Suprapubic skin (tissue), 3 donors: ENCODE measurements at regions not wholly inside any gene's neighbourhood (a gene's known extent, or its start where the extent isn't known, plus 50 kb on each side); places are given as distances from the start of the nearest gene placed in this dataset.

Experiments
- POLR2A ChIP-seq, 2 donors: fragments of 450-650 bp; IDR thresholded peaks; one replicate each; pipeline ENCODE4 v1.6.1; 2017; ENCODE audit warnings: antibody characterized with exemption in 2 of 2, mild to moderate bottlenecking in 2 of 2, moderate library complexity in 2 of 2
- TF ChIP-seq, protein P1 (sequence below), 2 donors: fragments of 200-600 bp in 1 of 2; fragments of 450-650 bp in 1 of 2; sonication (generic) in 1 of 2; IDR thresholded peaks; one replicate each; pipeline ENCODE4 v1.5.1; 2016 to 2019; ENCODE audit warnings: antibody characterized with exemption in 2 of 2, mild to moderate bottlenecking in 1 of 2, moderate library complexity in 1 of 2

GRCh38 chr4:74540193-74540592 is 95.3 kb downstream of the AREG start:
- TF ChIP-seq, protein P1, sequence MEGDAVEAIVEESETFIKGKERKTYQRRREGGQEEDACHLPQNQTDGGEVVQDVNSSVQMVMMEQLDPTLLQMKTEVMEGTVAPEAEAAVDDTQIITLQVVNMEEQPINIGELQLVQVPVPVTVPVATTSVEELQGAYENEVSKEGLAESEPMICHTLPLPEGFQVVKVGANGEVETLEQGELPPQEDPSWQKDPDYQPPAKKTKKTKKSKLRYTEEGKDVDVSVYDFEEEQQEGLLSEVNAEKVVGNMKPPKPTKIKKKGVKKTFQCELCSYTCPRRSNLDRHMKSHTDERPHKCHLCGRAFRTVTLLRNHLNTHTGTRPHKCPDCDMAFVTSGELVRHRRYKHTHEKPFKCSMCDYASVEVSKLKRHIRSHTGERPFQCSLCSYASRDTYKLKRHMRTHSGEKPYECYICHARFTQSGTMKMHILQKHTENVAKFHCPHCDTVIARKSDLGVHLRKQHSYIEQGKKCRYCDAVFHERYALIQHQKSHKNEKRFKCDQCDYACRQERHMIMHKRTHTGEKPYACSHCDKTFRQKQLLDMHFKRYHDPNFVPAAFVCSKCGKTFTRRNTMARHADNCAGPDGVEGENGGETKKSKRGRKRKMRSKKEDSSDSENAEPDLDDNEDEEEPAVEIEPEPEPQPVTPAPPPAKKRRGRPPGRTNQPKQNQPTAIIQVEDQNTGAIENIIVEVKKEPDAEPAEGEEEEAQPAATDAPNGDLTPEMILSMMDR (IDR thresholded peaks at IDR 0.05), result no peak
- no peak for TF ChIP-seq POLR2A (IDR thresholded peaks at IDR 0.05)
